ENCODE measurements at regions not wholly inside any gene's neighbourhood (a gene's known extent, or its start where the extent isn't known, plus 50 kb on each side); places are given as distances from the start of the nearest gene placed in this dataset.
A peak's percentile ranks its signal among the peaks of the same experiment; 100 is the strongest.

DNA sequence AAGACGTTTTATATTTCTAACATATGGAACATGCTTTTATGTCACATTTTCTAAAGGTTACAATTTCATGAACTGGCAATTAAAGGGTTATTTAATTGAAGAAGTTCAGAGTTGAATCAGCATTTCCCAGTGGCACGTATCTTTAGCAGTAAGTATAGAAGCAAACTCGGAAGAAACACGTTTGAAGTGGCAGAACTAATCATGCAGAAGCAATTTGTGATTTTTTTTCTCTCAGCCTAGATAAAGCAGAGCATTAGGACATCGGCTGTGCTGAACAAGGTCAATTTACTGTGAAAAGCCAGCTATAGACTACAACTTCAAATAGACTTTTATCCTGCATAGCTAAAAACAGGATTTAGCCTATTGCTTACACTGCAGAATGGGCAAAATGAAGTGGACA lies 104.7 kb downstream of the ISL1 start:
- no peak overlapping the region for H3K27ac ChIP-seq
- no peaks in the 10 kb centered on the region for H3K9me3 ChIP-seq (ENCODE audit: low read depth)
- no peaks in the 10 kb centered on the region for H3K36me3 ChIP-seq
- no peaks in the 10 kb centered on the region for H3K4me1 ChIP-seq (ENCODE audit: low read depth)
- no peak for TF ChIP-seq CTCF (IDR thresholded peaks at IDR 0.05; ENCODE audit: low read depth, low read length)
- peaks cover 5% of the 10 kb centered on the region for H3K27me3 ChIP-seq
- peak in 1 of 2 donors; percentile 57 for DNase-seq (ENCODE audit: low read depth in 1 of 2, low spot score in 1 of 2)
- H3K4me3 ChIP-seq = no peak overlapping the region

GRCh38 chr5:51488803-51489642 lies 105.8 kb downstream of the ISL1 start:
- Histone ChIP-seq H3K4me1 (ENCODE audit: low read depth) (no peaks in the 10 kb centered on the region), H3K9me3 (ENCODE audit: low read depth) (no peaks in the 10 kb centered on the region), H3K4me3 (no peak overlapping the region), H3K27ac (no peak overlapping the region), H3K36me3 (no peaks in the 10 kb centered on the region), H3K27me3 (peaks cover 5% of the 10 kb centered on the region)
- TF ChIP-seq CTCF (IDR thresholded peaks at IDR 0.05; ENCODE audit: low read depth, low read length) = no peak
- no peak for DNase-seq (ENCODE audit: low read depth in 1 of 2, low spot score in 1 of 2)

GRCh38 chr5:51494821-51495220 lies 111.6 kb downstream of the ISL1 start:
- Histone ChIP-seq H3K36me3 (no peaks in the 10 kb centered on the region), H3K4me1 (ENCODE audit: low read depth) (no peaks in the 10 kb centered on the region), H3K9me3 (ENCODE audit: low read depth) (no peaks in the 10 kb centered on the region), H3K27ac (no peak overlapping the region), H3K27me3 (peaks cover 5% of the 10 kb centered on the region), H3K4me3 (no peak overlapping the region)
- no peak for TF ChIP-seq CTCF (IDR thresholded peaks at IDR 0.05; ENCODE audit: low read depth, low read length)
- DNase-seq (ENCODE audit: low read depth in 1 of 2, low spot score in 1 of 2) = no peak

DNA sequence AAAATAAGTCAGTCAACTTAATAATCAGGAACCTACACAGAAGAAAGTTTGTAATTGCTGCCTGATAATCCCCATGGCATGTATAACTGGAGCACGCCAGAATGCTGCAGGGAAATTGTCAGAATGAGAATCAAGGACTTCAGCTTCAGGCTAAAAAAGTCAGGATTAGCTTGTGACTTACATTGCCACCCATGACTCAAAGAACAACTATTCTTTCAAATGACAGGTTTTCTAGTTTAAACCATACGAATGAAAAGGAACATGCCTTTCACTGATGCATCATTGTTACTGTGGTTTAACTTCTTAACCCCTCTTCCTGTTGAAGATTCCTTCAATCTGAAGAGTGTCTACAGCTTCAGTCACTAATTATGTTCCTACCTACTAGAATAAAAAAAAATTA lies 112.4 kb downstream of the ISL1 start:
- no peaks in the 10 kb centered on the region for H3K4me1 ChIP-seq (ENCODE audit: low read depth)
- H3K9me3 ChIP-seq (ENCODE audit: low read depth) = no peaks in the 10 kb centered on the region
- no peak for TF ChIP-seq CTCF (IDR thresholded peaks at IDR 0.05; ENCODE audit: low read depth, low read length)
- H3K4me3 ChIP-seq = no peak overlapping the region
- no peak for DNase-seq (ENCODE audit: low read depth in 1 of 2, low spot score in 1 of 2)
- peaks cover 5% of the 10 kb centered on the region for H3K27me3 ChIP-seq
- no peak overlapping the region for H3K27ac ChIP-seq
- no peaks in the 10 kb centered on the region for H3K36me3 ChIP-seq

- Histone ChIP-seq H3K4me3 (no peak overlapping the region), H3K4me1 (ENCODE audit: low read depth) (peaks cover 31% of the 10 kb centered on the region), H3K27ac (no peak overlapping the region), H3K27me3 (no peaks in the 10 kb centered on the region), H3K9me3 (ENCODE audit: low read depth) (no peaks in the 10 kb centered on the region), H3K36me3 (no peaks in the 10 kb centered on the region)
- TF ChIP-seq CTCF (IDR thresholded peaks at IDR 0.05; ENCODE audit: low read depth, low read length) = no peak
- DNase-seq (ENCODE audit: low read depth in 1 of 2, low spot score in 1 of 2) = no peak
Observed at GRCh38 chr5:51517838-51518237, 134.6 kb downstream of the ISL1 start.

Measured in cardiac muscle cell (in vitro differentiated cells and primary cell).